ENCODE measurements at regions not wholly inside any gene's neighbourhood (a gene's known extent, or its start where the extent isn't known, plus 50 kb on each side); places are given as distances from the start of the nearest gene placed in this dataset.

DNA sequence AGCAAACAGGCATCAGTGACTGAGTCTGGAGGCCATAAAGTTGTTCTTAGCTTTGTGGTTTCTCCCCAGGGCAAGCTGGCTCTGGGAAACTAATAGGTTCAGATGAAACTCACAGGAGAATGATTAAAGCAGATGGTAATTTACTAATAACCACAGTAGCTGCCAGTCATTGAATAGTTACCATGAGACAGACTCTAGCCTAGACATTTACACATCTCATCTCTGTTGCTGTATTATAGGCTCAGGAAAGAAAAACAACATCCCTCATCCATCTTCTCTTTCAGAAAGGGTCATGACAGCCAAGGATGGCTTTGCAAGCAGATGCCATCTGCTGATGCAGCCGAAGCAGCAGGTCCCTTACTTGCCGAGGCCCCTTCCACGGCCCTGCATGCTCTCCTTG is 314.0 kb upstream of the ID2 start:
- TF ChIP-seq CREB1 (IDR thresholded peaks at IDR 0.05; ENCODE audit: low read depth) (no peak), TEAD4 (IDR thresholded peaks at IDR 0.05) (no peak), EGR1 (IDR thresholded peaks at IDR 0.05) (no peak), EP300 (IDR thresholded peaks at IDR 0.05; ENCODE audit: borderline replicate concordance) (no peak)
- TF ChIP-seq, protein P1, sequence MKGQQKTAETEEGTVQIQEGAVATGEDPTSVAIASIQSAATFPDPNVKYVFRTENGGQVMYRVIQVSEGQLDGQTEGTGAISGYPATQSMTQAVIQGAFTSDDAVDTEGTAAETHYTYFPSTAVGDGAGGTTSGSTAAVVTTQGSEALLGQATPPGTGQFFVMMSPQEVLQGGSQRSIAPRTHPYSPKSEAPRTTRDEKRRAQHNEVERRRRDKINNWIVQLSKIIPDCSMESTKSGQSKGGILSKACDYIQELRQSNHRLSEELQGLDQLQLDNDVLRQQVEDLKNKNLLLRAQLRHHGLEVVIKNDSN (IDR thresholded peaks at IDR 0.05): no peak

GRCh38 chr2:8368463-8368862 is 313.4 kb upstream of the ID2 start:
- TF ChIP-seq EGR1 (IDR thresholded peaks at IDR 0.05) (no peak), RAD21 (IDR thresholded peaks at IDR 0.05; ENCODE audit: low read depth) (no peak), YY1 (IDR thresholded peaks at IDR 0.05; ENCODE audit: low read depth) (no peak), ZBTB7A (IDR thresholded peaks at IDR 0.05; ENCODE audit: low read depth) (no peak), CREB1 (IDR thresholded peaks at IDR 0.05; ENCODE audit: low read depth) (no peak), TEAD4 (IDR thresholded peaks at IDR 0.05) (no peak), EP300 (IDR thresholded peaks at IDR 0.05; ENCODE audit: borderline replicate concordance) (no peak)
- TF ChIP-seq, protein P1 (IDR thresholded peaks at IDR 0.05): no peak
- TF ChIP-seq, protein P2, sequence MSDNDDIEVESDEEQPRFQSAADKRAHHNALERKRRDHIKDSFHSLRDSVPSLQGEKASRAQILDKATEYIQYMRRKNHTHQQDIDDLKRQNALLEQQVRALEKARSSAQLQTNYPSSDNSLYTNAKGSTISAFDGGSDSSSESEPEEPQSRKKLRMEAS (IDR thresholded peaks at IDR 0.05): no peak

DNA sequence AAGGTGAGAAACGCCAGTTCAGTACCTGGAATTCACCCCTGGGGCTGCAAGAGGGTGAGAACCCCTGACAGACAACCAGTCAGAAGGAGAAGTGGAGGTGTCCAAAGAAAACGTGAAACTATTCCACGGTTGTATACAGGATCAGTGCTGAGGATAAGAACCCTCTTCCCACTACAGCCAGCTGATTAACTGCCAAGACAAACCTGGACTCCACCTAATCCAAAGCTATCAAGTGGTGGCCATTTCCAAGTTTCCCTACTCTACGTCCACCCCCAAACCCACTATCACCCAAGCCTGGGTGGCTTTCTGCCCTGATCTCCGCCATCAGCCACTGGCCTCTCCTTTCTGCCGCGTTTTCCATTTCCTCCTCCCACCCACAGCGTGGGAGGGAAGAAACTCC is 312.3 kb upstream of the ID2 start:
- TF ChIP-seq, protein P3, sequence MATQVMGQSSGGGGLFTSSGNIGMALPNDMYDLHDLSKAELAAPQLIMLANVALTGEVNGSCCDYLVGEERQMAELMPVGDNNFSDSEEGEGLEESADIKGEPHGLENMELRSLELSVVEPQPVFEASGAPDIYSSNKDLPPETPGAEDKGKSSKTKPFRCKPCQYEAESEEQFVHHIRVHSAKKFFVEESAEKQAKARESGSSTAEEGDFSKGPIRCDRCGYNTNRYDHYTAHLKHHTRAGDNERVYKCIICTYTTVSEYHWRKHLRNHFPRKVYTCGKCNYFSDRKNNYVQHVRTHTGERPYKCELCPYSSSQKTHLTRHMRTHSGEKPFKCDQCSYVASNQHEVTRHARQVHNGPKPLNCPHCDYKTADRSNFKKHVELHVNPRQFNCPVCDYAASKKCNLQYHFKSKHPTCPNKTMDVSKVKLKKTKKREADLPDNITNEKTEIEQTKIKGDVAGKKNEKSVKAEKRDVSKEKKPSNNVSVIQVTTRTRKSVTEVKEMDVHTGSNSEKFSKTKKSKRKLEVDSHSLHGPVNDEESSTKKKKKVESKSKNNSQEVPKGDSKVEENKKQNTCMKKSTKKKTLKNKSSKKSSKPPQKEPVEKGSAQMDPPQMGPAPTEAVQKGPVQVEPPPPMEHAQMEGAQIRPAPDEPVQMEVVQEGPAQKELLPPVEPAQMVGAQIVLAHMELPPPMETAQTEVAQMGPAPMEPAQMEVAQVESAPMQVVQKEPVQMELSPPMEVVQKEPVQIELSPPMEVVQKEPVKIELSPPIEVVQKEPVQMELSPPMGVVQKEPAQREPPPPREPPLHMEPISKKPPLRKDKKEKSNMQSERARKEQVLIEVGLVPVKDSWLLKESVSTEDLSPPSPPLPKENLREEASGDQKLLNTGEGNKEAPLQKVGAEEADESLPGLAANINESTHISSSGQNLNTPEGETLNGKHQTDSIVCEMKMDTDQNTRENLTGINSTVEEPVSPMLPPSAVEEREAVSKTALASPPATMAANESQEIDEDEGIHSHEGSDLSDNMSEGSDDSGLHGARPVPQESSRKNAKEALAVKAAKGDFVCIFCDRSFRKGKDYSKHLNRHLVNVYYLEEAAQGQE (IDR thresholded peaks at IDR 0.05; ENCODE audit: low read depth): no peak
- TF ChIP-seq RAD21 (IDR thresholded peaks at IDR 0.05; ENCODE audit: low read depth) (no peak), CEBPB (IDR thresholded peaks at IDR 0.05) (no peak), CREB1 (IDR thresholded peaks at IDR 0.05; ENCODE audit: low read depth) (no peak), EP300 (IDR thresholded peaks at IDR 0.05; ENCODE audit: borderline replicate concordance) (no peak), EGR1 (IDR thresholded peaks at IDR 0.05) (no peak)
- TF ChIP-seq, protein P1 (IDR thresholded peaks at IDR 0.05): no peak
- TF ChIP-seq, protein P2 (IDR thresholded peaks at IDR 0.05): no peak

- no peak for TF ChIP-seq TCF12 (IDR thresholded peaks at IDR 0.05; ENCODE audit: low read depth)
- TF ChIP-seq TEAD4 (IDR thresholded peaks at IDR 0.05): no peak
- TF ChIP-seq, protein P1 (IDR thresholded peaks at IDR 0.05): no peak
- TF ChIP-seq, protein P3 (IDR thresholded peaks at IDR 0.05; ENCODE audit: low read depth): no peak
- TF ChIP-seq CREB1 (IDR thresholded peaks at IDR 0.05; ENCODE audit: low read depth): no peak
- TF ChIP-seq EP300 (IDR thresholded peaks at IDR 0.05; ENCODE audit: borderline replicate concordance): no peak
- no peak for TF ChIP-seq YY1 (IDR thresholded peaks at IDR 0.05; ENCODE audit: low read depth)
- TF ChIP-seq, protein P2 (IDR thresholded peaks at IDR 0.05): no peak
- TF ChIP-seq EGR1 (IDR thresholded peaks at IDR 0.05): no peak
- TF ChIP-seq FOXM1 (IDR thresholded peaks at IDR 0.05; ENCODE audit: borderline replicate concordance, low read depth): no peak
- TF ChIP-seq NFIC (IDR thresholded peaks at IDR 0.05): no peak
- no peak for TF ChIP-seq ZBTB7A (IDR thresholded peaks at IDR 0.05; ENCODE audit: low read depth)
- no peak for TF ChIP-seq TAF1 (IDR thresholded peaks at IDR 0.05; ENCODE audit: low read depth)
- TF ChIP-seq CEBPB (IDR thresholded peaks at IDR 0.05): no peak
Measured at GRCh38 chr2:8370258-8370802, 311.5 kb upstream of the ID2 start.

GRCh38 chr2:8371653-8372052 is 310.2 kb upstream of the ID2 start:
- TF ChIP-seq EP300 (IDR thresholded peaks at IDR 0.05; ENCODE audit: borderline replicate concordance) (no peak), CREB1 (IDR thresholded peaks at IDR 0.05; ENCODE audit: low read depth) (no peak), FOXM1 (IDR thresholded peaks at IDR 0.05; ENCODE audit: borderline replicate concordance, low read depth) (no peak), EGR1 (IDR thresholded peaks at IDR 0.05) (no peak), NFIC (IDR thresholded peaks at IDR 0.05) (no peak), ZBTB7A (IDR thresholded peaks at IDR 0.05; ENCODE audit: low read depth) (no peak), TCF12 (IDR thresholded peaks at IDR 0.05; ENCODE audit: low read depth) (no peak), YY1 (IDR thresholded peaks at IDR 0.05; ENCODE audit: low read depth) (no peak), RAD21 (IDR thresholded peaks at IDR 0.05; ENCODE audit: low read depth) (no peak), TAF1 (IDR thresholded peaks at IDR 0.05; ENCODE audit: low read depth) (no peak), CEBPB (IDR thresholded peaks at IDR 0.05) (no peak), TEAD4 (IDR thresholded peaks at IDR 0.05) (no peak)
- TF ChIP-seq, protein P2 (IDR thresholded peaks at IDR 0.05): no peak
- TF ChIP-seq, protein P3 (IDR thresholded peaks at IDR 0.05; ENCODE audit: low read depth): no peak
- TF ChIP-seq, protein P1 (IDR thresholded peaks at IDR 0.05): no peak
